K562 (cell line): ENCODE measurements at regions not wholly inside any gene's neighbourhood (a gene's known extent, or its start where the extent isn't known, plus 50 kb on each side); places are given as distances from the start of the nearest gene placed in this dataset.

Source experiments
- MXI1 ChIP-seq: IDR thresholded peaks from 2 replicates; pipeline ENCODE4 v1.6.1; 2011; ENCODE audit warnings: low read depth, mild to moderate bottlenecking, improper control_type of control experiment, low read length
- TF ChIP-seq, protein P1 (sequence below), 2 experiments: fragments of 450-650 bp in 1 of 2; sonication (generic) in 1 of 2; formaldehyde crosslinking in 1 of 2; IDR thresholded peaks; 2 replicates each; pipeline versions ENCODE4 v1.7.1 to v1.9.0; 2016 to 2022; ENCODE audit warnings: inconsistent platforms in 1 of 2, mild to moderate bottlenecking in 1 of 2, missing genetic modification reagents in 1 of 2

DNA sequence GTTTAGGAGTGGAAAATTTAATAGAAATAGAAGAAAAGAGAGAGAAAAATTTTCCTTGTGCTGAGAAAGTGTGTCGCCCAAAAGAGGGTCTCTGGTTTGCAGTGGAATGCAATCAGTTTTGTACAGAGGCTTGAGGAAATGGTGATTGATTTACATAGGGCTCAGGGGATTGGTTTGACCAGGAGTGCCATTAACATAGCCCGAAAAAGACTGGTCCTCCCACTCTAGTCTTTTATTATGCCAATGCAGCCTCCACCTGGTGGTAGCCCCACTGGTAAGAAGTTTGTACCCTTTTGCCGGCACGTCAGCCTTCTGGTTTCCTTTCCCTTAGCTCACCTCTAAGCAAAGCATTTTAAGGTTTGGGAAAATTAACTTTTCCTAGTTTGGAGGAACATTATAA lies 885.3 kb downstream of the XPNPEP1 start (continued):
- TF ChIP-seq, protein P1, sequence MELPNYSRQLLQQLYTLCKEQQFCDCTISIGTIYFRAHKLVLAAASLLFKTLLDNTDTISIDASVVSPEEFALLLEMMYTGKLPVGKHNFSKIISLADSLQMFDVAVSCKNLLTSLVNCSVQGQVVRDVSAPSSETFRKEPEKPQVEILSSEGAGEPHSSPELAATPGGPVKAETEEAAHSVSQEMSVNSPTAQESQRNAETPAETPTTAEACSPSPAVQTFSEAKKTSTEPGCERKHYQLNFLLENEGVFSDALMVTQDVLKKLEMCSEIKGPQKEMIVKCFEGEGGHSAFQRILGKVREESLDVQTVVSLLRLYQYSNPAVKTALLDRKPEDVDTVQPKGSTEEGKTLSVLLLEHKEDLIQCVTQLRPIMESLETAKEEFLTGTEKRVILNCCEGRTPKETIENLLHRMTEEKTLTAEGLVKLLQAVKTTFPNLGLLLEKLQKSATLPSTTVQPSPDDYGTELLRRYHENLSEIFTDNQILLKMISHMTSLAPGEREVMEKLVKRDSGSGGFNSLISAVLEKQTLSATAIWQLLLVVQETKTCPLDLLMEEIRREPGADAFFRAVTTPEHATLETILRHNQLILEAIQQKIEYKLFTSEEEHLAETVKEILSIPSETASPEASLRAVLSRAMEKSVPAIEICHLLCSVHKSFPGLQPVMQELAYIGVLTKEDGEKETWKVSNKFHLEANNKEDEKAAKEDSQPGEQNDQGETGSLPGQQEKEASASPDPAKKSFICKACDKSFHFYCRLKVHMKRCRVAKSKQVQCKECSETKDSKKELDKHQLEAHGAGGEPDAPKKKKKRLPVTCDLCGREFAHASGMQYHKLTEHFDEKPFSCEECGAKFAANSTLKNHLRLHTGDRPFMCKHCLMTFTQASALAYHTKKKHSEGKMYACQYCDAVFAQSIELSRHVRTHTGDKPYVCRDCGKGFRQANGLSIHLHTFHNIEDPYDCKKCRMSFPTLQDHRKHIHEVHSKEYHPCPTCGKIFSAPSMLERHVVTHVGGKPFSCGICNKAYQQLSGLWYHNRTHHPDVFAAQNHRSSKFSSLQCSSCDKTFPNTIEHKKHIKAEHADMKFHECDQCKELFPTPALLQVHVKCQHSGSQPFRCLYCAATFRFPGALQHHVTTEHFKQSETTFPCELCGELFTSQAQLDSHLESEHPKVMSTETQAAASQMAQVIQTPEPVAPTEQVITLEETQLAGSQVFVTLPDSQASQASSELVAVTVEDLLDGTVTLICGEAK (IDR thresholded peaks at IDR 0.05) = no peak
- TF ChIP-seq, protein P1 (CRISPR knock-in tag; IDR thresholded peaks at IDR 0.05) = no peak
- no peak for TF ChIP-seq MXI1
